ENCODE measurements at regions not wholly inside any gene's neighbourhood (a gene's known extent, or its start where the extent isn't known, plus 50 kb on each side); places are given as distances from the start of the nearest gene placed in this dataset.
A peak's percentile ranks its signal among the peaks of the same experiment; 100 is the strongest.

GRCh38 chr12:124238886-124239285 is 56.0 kb upstream of the RFLNA start:
- POLR2A ChIA-PET: no interaction called here
- FAIRE-seq: peak; percentile 55
- H3K27me3 ChIP-seq (ENCODE audit: control insufficient read depth in 1 of 2, insufficient read depth in 2 of 2, low read length in 2 of 2): peaks cover 0 to 1% of the 10 kb centered on the region in 2 experiments; a peak in 1 of 5 replicates
- H3K4me1 ChIP-seq (ENCODE audit: insufficient read depth, low read length): peaks cover 38% of the 10 kb centered on the region
- in situ Hi-C loops (cut with HindIII; ENCODE audit: extremely low pct_ligation_motif_present, low pct_unique_long_range_greater_than_20kb) (no loop called here), intact Hi-C loops (cut with micrococcal nuclease; ENCODE audit: unreplicated experiment) (no loop called here)
- 0% methylated on average over 4 of the region's 4 CpGs for WGBS (ENCODE audit: low lambda C conversion rate)
- H2AFZ ChIP-seq (ENCODE audit: low read length): no peak overlapping the region
- H3K9ac ChIP-seq (ENCODE audit: insufficient read depth, low read depth, low read length): no peak overlapping the region
- H3K9me3 ChIP-seq (ENCODE audit: low read length): no peaks in the 10 kb centered on the region
- no TSS peak for BruUV-seq (replicated peaks)
- no peaks in the 10 kb centered on the region for H3K79me2 ChIP-seq (ENCODE audit: insufficient read depth, low read length)
- no peak overlapping the region for H3K4me3 ChIP-seq (replicated peaks in 1 of 3; ENCODE audit: insufficient read depth in 1 of 3, low read depth in 2 of 3, low read length in 3 of 3)
- CTCF ChIA-PET (ENCODE audit: low intra/inter-chr PET ratio, low total read pairs): no interaction called here
- H3K36me3 ChIP-seq (replicated peaks in 1 of 2; ENCODE audit: control insufficient read depth in 1 of 2, insufficient read depth in 2 of 2, low read length in 2 of 2): no peaks in the 10 kb centered on the region
- ATAC-seq: peak; percentile 61
- H3K27ac ChIP-seq (ENCODE audit: extremely low read length, insufficient read depth, low read length): no peak overlapping the region
- peak; percentile 18 for DNase-seq (ENCODE audit: low spot score)
- no peaks in the 10 kb centered on the region for H4K20me1 ChIP-seq (ENCODE audit: insufficient read depth, low read length)
- peak overlapping the region; percentile 47 for H3K4me2 ChIP-seq (ENCODE audit: low read depth, low read length)
- TF ChIP-seq EP300 (IDR thresholded peaks at IDR 0.05; ENCODE audit: low read depth in 2 of 2, low read length in 2 of 2) (peak in 1 of 2 experiments; percentile 55; a peak in 1 of 4 replicates), EP300 (CRISPR knock-in tag; IDR thresholded peaks at IDR 0.05; ENCODE audit: borderline replicate concordance) (no peak), HDAC1 (CRISPR knock-in tag; IDR thresholded peaks at IDR 0.05) (peak; percentile 33; the same call in 1 of the 2 replicates), ZNF747 (CRISPR knock-in tag; IDR thresholded peaks at IDR 0.05; ENCODE audit: borderline replicate concordance) (no peak), PATZ1 (CRISPR knock-in tag; IDR thresholded peaks at IDR 0.05) (0 out of 2 replicates have a peak, but pooled peaks have one; percentile 17), ZNF513 (CRISPR knock-in tag; conservative IDR thresholded peaks at IDR 0.05) (no peak), FOXP4 (CRISPR knock-in tag; IDR thresholded peaks at IDR 0.05) (peak; percentile 63), ZNF772 (CRISPR knock-in tag; IDR thresholded peaks at IDR 0.05) (0 out of 2 replicates have a peak, but pooled peaks have one; percentile 16), PAXIP1 (CRISPR knock-in tag; conservative IDR thresholded peaks at IDR 0.05) (peak; percentile 43; the same call in 1 of the 2 replicates), HNF4A (CRISPR knock-in tag; IDR thresholded peaks at IDR 0.05) (peak; percentile 71), THAP9 (CRISPR knock-in tag; IDR thresholded peaks at IDR 0.05; ENCODE audit: borderline replicate concordance) (no peak)
